Osteoblast (primary cell): ENCODE measurements at regions not wholly inside any gene's neighbourhood (a gene's known extent, or its start where the extent isn't known, plus 50 kb on each side); places are given as distances from the start of the nearest gene placed in this dataset.

Experiments used
- DNase-seq: peaks from one replicate; pipeline ENCODE4 v3.0.0; 2011; ENCODE audit warnings: low spot score, mixed read lengths; ENCODE audit not compliant: insufficient read length; ENCODE audit errors: missing footprints
- H2AFZ ChIP-seq: 2 replicates; pipeline ENCODE4 v1.6.0; 2011; ENCODE audit warnings: mild to moderate bottlenecking, low read length
- H3K27ac ChIP-seq: 2 replicates; pipeline ENCODE4 v1.5.1; 2011; ENCODE audit warnings: mild to moderate bottlenecking, low read depth, low read length, moderate library complexity
- H3K27me3 ChIP-seq: 2 replicates; pipeline ENCODE4 v1.6.0; 2012; ENCODE audit warnings: mild to moderate bottlenecking, control low read depth, inconsistent platforms, low read length, moderate library complexity; ENCODE audit not compliant: insufficient read depth
- H3K36me3 ChIP-seq: 2 replicates; pipeline ENCODE4 v1.5.1; 2011; ENCODE audit warnings: mild to moderate bottlenecking, low read length, control low read depth, moderate library complexity; ENCODE audit not compliant: insufficient read depth
- H3K4me1 ChIP-seq: 2 replicates; pipeline ENCODE4 v1.5.1; 2011; ENCODE audit warnings: mild to moderate bottlenecking, low read length, control low read depth, moderate library complexity; ENCODE audit not compliant: insufficient read depth
- H3K4me2 ChIP-seq: 2 replicates; pipeline ENCODE4 v1.6.0; 2011; ENCODE audit warnings: mild to moderate bottlenecking, low read length; ENCODE audit not compliant: insufficient read depth
- H3K4me3 ChIP-seq: fragments of 200-600 bp; sonication (generic); 3 replicates; pipeline ENCODE4 v1.5.1; 2012; ENCODE audit warnings: mild to moderate bottlenecking, low read length, inconsistent platforms; ENCODE audit not compliant: insufficient read depth
- H3K79me2 ChIP-seq: 2 replicates; pipeline ENCODE4 v1.6.0; 2012; ENCODE audit warnings: mild to moderate bottlenecking, low read length, control low read depth, inconsistent platforms; ENCODE audit not compliant: insufficient read depth
- H3K9me3 ChIP-seq: 2 replicates; pipeline ENCODE4 v1.5.1; 2011; ENCODE audit warnings: low read depth, low read length, control low read depth
- H4K20me1 ChIP-seq: 2 replicates; pipeline ENCODE4 v1.6.0; 2012; ENCODE audit warnings: mild to moderate bottlenecking, low read length, control low read depth; ENCODE audit not compliant: insufficient read depth
- CTCF ChIP-seq: IDR thresholded peaks from 2 replicates; pipeline ENCODE4 v1.5.1; 2011; ENCODE audit warnings: mild to moderate bottlenecking, low read depth, low read length, moderate library complexity; ENCODE audit errors: extremely low read depth

GRCh38 chr4:56731857-56732256, 50.8 kb upstream of the HOPX start:
- H3K36me3 ChIP-seq = no peaks in the 10 kb centered on the region
- H3K27ac ChIP-seq = no peak overlapping the region
- H2AFZ ChIP-seq = no peak overlapping the region

More at GRCh38 chr4:56731857-56732256, 50.8 kb upstream of the HOPX start:
- Histone ChIP-seq H3K4me3 (no peak overlapping the region), H3K79me2 (no peaks in the 10 kb centered on the region), H4K20me1 (no peaks in the 10 kb centered on the region), H3K27me3 (peaks cover 2% of the 10 kb centered on the region), H3K4me2 (no peak overlapping the region), H3K9me3 (no peaks in the 10 kb centered on the region), H3K4me1 (peaks cover 3% of the 10 kb centered on the region)
- peak; percentile 66 for DNase-seq
- no peak for TF ChIP-seq CTCF
